HFF-Myc (cell line): ENCODE measurements at regions not wholly inside any gene's neighbourhood (a gene's known extent, or its start where the extent isn't known, plus 50 kb on each side); places are given as distances from the start of the nearest gene placed in this dataset.

ENCODE experiments used
- DNase-seq: peaks from one replicate; pipeline ENCODE4 v3.0.0-alpha.2; 2011; ENCODE audit warnings: low read depth; ENCODE audit errors: extremely low read depth
- H3K4me3 ChIP-seq: replicated peaks from 2 replicates; pipeline ENCODE4 v1.5.1; 2011; ENCODE audit warnings: low read depth, mild to moderate bottlenecking, control low read depth, low read length
- TF ChIP-seq, protein P1 (sequence below): IDR thresholded peaks from 2 replicates; pipeline ENCODE4 v1.5.1; 2012; ENCODE audit warnings: mild to moderate bottlenecking, low read depth, low read length, control low read depth; ENCODE audit errors: missing control alignments

- no peak for DNase-seq
- TF ChIP-seq, protein P1, sequence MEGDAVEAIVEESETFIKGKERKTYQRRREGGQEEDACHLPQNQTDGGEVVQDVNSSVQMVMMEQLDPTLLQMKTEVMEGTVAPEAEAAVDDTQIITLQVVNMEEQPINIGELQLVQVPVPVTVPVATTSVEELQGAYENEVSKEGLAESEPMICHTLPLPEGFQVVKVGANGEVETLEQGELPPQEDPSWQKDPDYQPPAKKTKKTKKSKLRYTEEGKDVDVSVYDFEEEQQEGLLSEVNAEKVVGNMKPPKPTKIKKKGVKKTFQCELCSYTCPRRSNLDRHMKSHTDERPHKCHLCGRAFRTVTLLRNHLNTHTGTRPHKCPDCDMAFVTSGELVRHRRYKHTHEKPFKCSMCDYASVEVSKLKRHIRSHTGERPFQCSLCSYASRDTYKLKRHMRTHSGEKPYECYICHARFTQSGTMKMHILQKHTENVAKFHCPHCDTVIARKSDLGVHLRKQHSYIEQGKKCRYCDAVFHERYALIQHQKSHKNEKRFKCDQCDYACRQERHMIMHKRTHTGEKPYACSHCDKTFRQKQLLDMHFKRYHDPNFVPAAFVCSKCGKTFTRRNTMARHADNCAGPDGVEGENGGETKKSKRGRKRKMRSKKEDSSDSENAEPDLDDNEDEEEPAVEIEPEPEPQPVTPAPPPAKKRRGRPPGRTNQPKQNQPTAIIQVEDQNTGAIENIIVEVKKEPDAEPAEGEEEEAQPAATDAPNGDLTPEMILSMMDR: no peak
- no peak overlapping the region for H3K4me3 ChIP-seq
Measured at GRCh38 chr2:193024791-193025190, 830.1 kb upstream of the TMEFF2 start.

- DNase-seq: no peak
- no peak overlapping the region for H3K4me3 ChIP-seq
- TF ChIP-seq, protein P1: no peak
Measured at GRCh38 chr2:193011870-193012269, 817.1 kb upstream of the TMEFF2 start.

- TF ChIP-seq, protein P1: no peak
- DNase-seq: no peak
Measured at GRCh38 chr2:192993059-192993458, 798.3 kb upstream of the TMEFF2 start.

GRCh38 chr2:192983173-192983572 is 788.4 kb upstream of the TMEFF2 start:
- TF ChIP-seq, protein P1: no peak
- DNase-seq: no peak
- H3K4me3 ChIP-seq: no peak overlapping the region

More at GRCh38 chr2:192993059-192993458, 798.3 kb upstream of the TMEFF2 start:
- no peak overlapping the region for H3K4me3 ChIP-seq

DNA sequence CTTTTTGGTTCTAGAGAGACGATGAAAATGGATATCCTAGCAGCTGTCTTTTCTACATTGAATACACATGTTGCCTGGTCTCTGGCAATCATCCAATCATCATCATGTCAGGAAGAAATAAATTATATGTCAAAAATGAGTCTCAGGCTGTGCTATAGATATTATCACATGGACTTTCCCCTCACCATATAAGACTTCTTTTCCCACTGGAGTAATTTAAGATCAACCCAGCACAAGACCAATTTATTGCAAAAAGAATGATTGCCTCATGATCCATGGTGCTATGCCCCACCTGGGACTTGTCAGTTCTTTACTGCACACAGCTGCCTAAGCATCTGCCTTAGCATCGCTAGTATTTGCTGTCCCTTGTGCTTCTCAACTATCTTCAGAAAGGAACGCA is 783.7 kb upstream of the TMEFF2 start:
- no peak overlapping the region for H3K4me3 ChIP-seq
- TF ChIP-seq, protein P1: no peak
- no peak for DNase-seq

DNA sequence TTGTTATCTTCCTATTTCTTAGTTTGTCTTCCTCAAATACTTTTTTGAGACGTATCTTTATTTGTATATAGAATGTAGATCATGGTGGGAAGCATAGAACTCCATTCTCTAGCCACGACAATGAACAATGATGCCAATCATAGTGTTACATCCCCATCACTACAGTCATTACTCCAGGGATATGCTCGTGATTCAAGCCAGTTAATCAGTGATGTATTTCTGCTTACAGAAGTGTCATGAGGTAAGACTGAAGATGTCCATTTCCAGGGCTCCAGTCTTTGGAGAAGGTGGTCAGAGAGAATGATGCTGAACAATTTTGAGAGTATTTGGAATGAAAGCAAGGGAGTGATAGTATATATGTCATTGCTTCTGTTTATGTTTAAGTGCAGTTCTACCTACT is 777.2 kb upstream of the TMEFF2 start:
- H3K4me3 ChIP-seq: no peak overlapping the region
- TF ChIP-seq, protein P1: no peak
- no peak for DNase-seq

GRCh38 chr2:192969055-192969454 is 774.3 kb upstream of the TMEFF2 start:
- TF ChIP-seq, protein P1: no peak
- DNase-seq: no peak
- H3K4me3 ChIP-seq: no peak overlapping the region
